ENCODE measurements at regions not wholly inside any gene's neighbourhood (a gene's known extent, or its start where the extent isn't known, plus 50 kb on each side); places are given as distances from the start of the nearest gene placed in this dataset.

- TF ChIP-seq ZNF616 (CRISPR knock-in tag; IDR thresholded peaks at IDR 0.05; ENCODE audit: low read depth) = no peak
- no peak for TF ChIP-seq CREM (IDR thresholded peaks at IDR 0.05)
- no peak for TF ChIP-seq CREM (CRISPR knock-in tag; IDR thresholded peaks at IDR 0.05)
- TF ChIP-seq CBX5 (CRISPR knock-in tag; IDR thresholded peaks at IDR 0.05; ENCODE audit: borderline replicate concordance) = no peak
- TF ChIP-seq ZNF605 (CRISPR knock-in tag; IDR thresholded peaks at IDR 0.05) = no peak
- no peak for TF ChIP-seq CTCF (CRISPR knock-in tag; IDR thresholded peaks at IDR 0.05)
Observed at GRCh38 chrY:12981074-12981473, 76.4 kb downstream of the DDX3Y start.
